ENCODE measurements at regions not wholly inside any gene's neighbourhood (a gene's known extent, or its start where the extent isn't known, plus 50 kb on each side); places are given as distances from the start of the nearest gene placed in this dataset.

GRCh38 chr6:144857086-144857485, 572.0 kb downstream of the UTRN start:
- POLR2A ChIA-PET: no interaction called here

GRCh38 chr6:144862769-144863168, 577.6 kb downstream of the UTRN start:
- Mint-ChIP-seq H3K9me3 (ENCODE audit: insufficient read depth) (no peaks in the 10 kb centered on the region), H3K27ac (no peak overlapping the region), H3K4me1 (peaks cover 3% of the 10 kb centered on the region), H3K27me3 (peaks cover 30% of the 10 kb centered on the region), H3K4me3 (no peak overlapping the region)
- no peaks in the 10 kb centered on the region for H3K27me3 ChIP-seq (replicated peaks in 1 of 4; ENCODE audit: control extremely low read depth in 1 of 4, control insufficient read depth in 3 of 4, insufficient read depth in 4 of 4, low read length in 3 of 4)
- DNase-seq (no peak), ATAC-seq (ENCODE audit: low read depth) (no peak)
- H3K9me3 ChIP-seq (ENCODE audit: control extremely low read depth in 1 of 3, control insufficient read depth in 2 of 3, insufficient read depth in 1 of 3, low read length in 2 of 3): peaks cover 1 to 15% (median 13%) of the 10 kb centered on the region in 3 donors
- H3K4me3 ChIP-seq (ENCODE audit: control extremely low read depth in 1 of 5, extremely low read depth in 1 of 5, insufficient read depth in 1 of 5, low read depth in 2 of 5, low read length in 4 of 5): no peak overlapping the region
- H2AFZ ChIP-seq (ENCODE audit: insufficient read depth, low read depth, low read length, poor library complexity, severe bottlenecking): no peak overlapping the region
- no peak overlapping the region for H3K27ac ChIP-seq (ENCODE audit: low read length in 2 of 2)
- H4K20me1 ChIP-seq (ENCODE audit: control insufficient read depth, insufficient read depth, low read length, poor library complexity, severe bottlenecking): no peaks in the 10 kb centered on the region
- no peaks in the 10 kb centered on the region for H3K4me1 ChIP-seq (ENCODE audit: control insufficient read depth in 2 of 2, insufficient read depth in 2 of 2, low read length in 2 of 2)
- WGBS (ENCODE audit: insufficient coverage): 89% methylated on average over 1 of the region's 2 CpGs
- CTCF ChIA-PET: no interaction called here
- H3K4me2 ChIP-seq (replicated peaks; ENCODE audit: low read depth, low read length, poor library complexity, severe bottlenecking): no peak overlapping the region
- intact Hi-C loops (cut with micrococcal nuclease): no loop called here
- no peak for TF ChIP-seq EZH2 (IDR thresholded peaks at IDR 0.05; ENCODE audit: borderline replicate concordance, insufficient read depth, low read depth, low read length, poor library complexity, severe bottlenecking)
- no peak for TF ChIP-seq CTCF (IDR thresholded peaks at IDR 0.05)
- no peaks in the 10 kb centered on the region for H3K79me2 ChIP-seq (ENCODE audit: control insufficient read depth, insufficient read depth, low read length)
- POLR2A ChIA-PET: no interaction called here
- H3K36me3 ChIP-seq (replicated peaks in 1 of 2; ENCODE audit: control extremely low read depth in 1 of 2, control insufficient read depth in 1 of 2, extremely low read depth in 1 of 2, insufficient read depth in 2 of 2, low read length in 1 of 2): no peaks in the 10 kb centered on the region
- no peak overlapping the region for H3K9ac ChIP-seq (ENCODE audit: low read length)

More at GRCh38 chr6:144857086-144857485, 572.0 kb downstream of the UTRN start:
- CTCF ChIA-PET: no interaction called here
- H4K20me1 ChIP-seq (ENCODE audit: control insufficient read depth, insufficient read depth, low read length, poor library complexity, severe bottlenecking): no peaks in the 10 kb centered on the region
- Mint-ChIP-seq H3K4me1 (no peaks in the 10 kb centered on the region), H3K27ac (no peak overlapping the region), H3K9me3 (ENCODE audit: insufficient read depth) (no peaks in the 10 kb centered on the region), H3K27me3 (peaks cover 8% of the 10 kb centered on the region), H3K4me3 (no peak overlapping the region)
- no peak overlapping the region for H3K9ac ChIP-seq (ENCODE audit: low read length)
- no peaks in the 10 kb centered on the region for H3K4me1 ChIP-seq (ENCODE audit: control insufficient read depth in 2 of 2, insufficient read depth in 2 of 2, low read length in 2 of 2)
- ATAC-seq (ENCODE audit: low read depth) (no peak), DNase-seq (no peak)
- no peak for TF ChIP-seq EZH2 (IDR thresholded peaks at IDR 0.05; ENCODE audit: borderline replicate concordance, insufficient read depth, low read depth, low read length, poor library complexity, severe bottlenecking)
- no peak for TF ChIP-seq CTCF (IDR thresholded peaks at IDR 0.05)
- H2AFZ ChIP-seq (ENCODE audit: insufficient read depth, low read depth, low read length, poor library complexity, severe bottlenecking): no peak overlapping the region
- intact Hi-C loops (cut with micrococcal nuclease): no loop called here
- no peak overlapping the region for H3K27ac ChIP-seq (ENCODE audit: low read length in 2 of 2)
- H3K27me3 ChIP-seq (replicated peaks in 1 of 4; ENCODE audit: control extremely low read depth in 1 of 4, control insufficient read depth in 3 of 4, insufficient read depth in 4 of 4, low read length in 3 of 4): no peaks in the 10 kb centered on the region
- H3K36me3 ChIP-seq (replicated peaks in 1 of 2; ENCODE audit: control extremely low read depth in 1 of 2, control insufficient read depth in 1 of 2, extremely low read depth in 1 of 2, insufficient read depth in 2 of 2, low read length in 1 of 2): no peaks in the 10 kb centered on the region
- H3K4me3 ChIP-seq (ENCODE audit: control extremely low read depth in 1 of 5, extremely low read depth in 1 of 5, insufficient read depth in 1 of 5, low read depth in 2 of 5, low read length in 4 of 5): no peak overlapping the region
- H3K4me2 ChIP-seq (replicated peaks; ENCODE audit: low read depth, low read length, poor library complexity, severe bottlenecking): no peak overlapping the region
- H3K9me3 ChIP-seq (ENCODE audit: control extremely low read depth in 1 of 3, control insufficient read depth in 2 of 3, insufficient read depth in 1 of 3, low read length in 2 of 3): peaks cover 0 to 3% (median 0%) of the 10 kb centered on the region in 3 donors
- no peaks in the 10 kb centered on the region for H3K79me2 ChIP-seq (ENCODE audit: control insufficient read depth, insufficient read depth, low read length)
- 60% methylated on average over 1 of the region's 3 CpGs for WGBS (ENCODE audit: insufficient coverage)
